Gastrocnemius medialis (tissue), 4 donors: ENCODE measurements at regions not wholly inside any gene's neighbourhood (a gene's known extent, or its start where the extent isn't known, plus 50 kb on each side); places are given as distances from the start of the nearest gene placed in this dataset.

Source experiments
- POLR2A ChIP-seq, 2 donors: fragments of 450-650 bp; IDR thresholded peaks; one replicate each; pipeline ENCODE4 v1.6.1; 2017; ENCODE audit warnings: antibody characterized with exemption in 2 of 2, mild to moderate bottlenecking in 2 of 2, moderate library complexity in 2 of 2
- TF ChIP-seq, protein P1 (sequence below), 5 experiments: fragments of 450-650 bp in 3 of 5; fragments of 200-600 bp in 2 of 5; sonication (generic) in 2 of 5; IDR thresholded peaks in 4 of 5; conservative IDR thresholded peaks in 1 of 5; 1 replicate in 4 of 5; 2 replicates in 1 of 5; pipeline ENCODE4 v1.5.1; 2016 to 2019; ENCODE audit warnings: antibody characterized with exemption in 5 of 5, mild to moderate bottlenecking in 3 of 5, moderate library complexity in 3 of 5

- TF ChIP-seq, protein P1, sequence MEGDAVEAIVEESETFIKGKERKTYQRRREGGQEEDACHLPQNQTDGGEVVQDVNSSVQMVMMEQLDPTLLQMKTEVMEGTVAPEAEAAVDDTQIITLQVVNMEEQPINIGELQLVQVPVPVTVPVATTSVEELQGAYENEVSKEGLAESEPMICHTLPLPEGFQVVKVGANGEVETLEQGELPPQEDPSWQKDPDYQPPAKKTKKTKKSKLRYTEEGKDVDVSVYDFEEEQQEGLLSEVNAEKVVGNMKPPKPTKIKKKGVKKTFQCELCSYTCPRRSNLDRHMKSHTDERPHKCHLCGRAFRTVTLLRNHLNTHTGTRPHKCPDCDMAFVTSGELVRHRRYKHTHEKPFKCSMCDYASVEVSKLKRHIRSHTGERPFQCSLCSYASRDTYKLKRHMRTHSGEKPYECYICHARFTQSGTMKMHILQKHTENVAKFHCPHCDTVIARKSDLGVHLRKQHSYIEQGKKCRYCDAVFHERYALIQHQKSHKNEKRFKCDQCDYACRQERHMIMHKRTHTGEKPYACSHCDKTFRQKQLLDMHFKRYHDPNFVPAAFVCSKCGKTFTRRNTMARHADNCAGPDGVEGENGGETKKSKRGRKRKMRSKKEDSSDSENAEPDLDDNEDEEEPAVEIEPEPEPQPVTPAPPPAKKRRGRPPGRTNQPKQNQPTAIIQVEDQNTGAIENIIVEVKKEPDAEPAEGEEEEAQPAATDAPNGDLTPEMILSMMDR (IDR thresholded peaks at IDR 0.05 in 4 of 5, conservative IDR thresholded peaks at IDR 0.05 in 1 of 5): no peak
- no peak for TF ChIP-seq POLR2A (IDR thresholded peaks at IDR 0.05)
Observed at GRCh38 chr2:215667585-215668377, 231.9 kb upstream of the FN1 start.
